HepG2 (cell line): ENCODE measurements at regions not wholly inside any gene's neighbourhood (a gene's known extent, or its start where the extent isn't known, plus 50 kb on each side); places are given as distances from the start of the nearest gene placed in this dataset.

Experiments
- HNRNPH1 ChIP-seq: fragments of 200-400 bp; formaldehyde crosslinking; optimal IDR thresholded peaks from 2 replicates; pipeline ENCODE3; 2017; ENCODE audit warnings: mild to moderate bottlenecking, low read depth, low read length
- LBX2 ChIP-seq: sonication (generic); formaldehyde crosslinking; IDR thresholded peaks from 2 replicates; pipeline ENCODE4 v1.5.0; 2020; ENCODE audit warnings: missing genetic modification reagents, mild to moderate bottlenecking, borderline replicate concordance
- PHF8 ChIP-seq: sonication (generic); formaldehyde crosslinking; IDR thresholded peaks from 2 replicates; pipeline ENCODE4 v1.5.0; 2020; ENCODE audit warnings: missing genetic modification reagents
- TSC22D2 ChIP-seq: sonication (generic); formaldehyde crosslinking; IDR thresholded peaks from 2 replicates; pipeline ENCODE4 v1.5.1; 2020; ENCODE audit warnings: missing genetic modification reagents, mild to moderate bottlenecking, borderline replicate concordance
- ZNF275 ChIP-seq: sonication (generic); formaldehyde crosslinking; IDR thresholded peaks from 2 replicates; pipeline ENCODE4 v1.8.0; 2022; ENCODE audit warnings: missing genetic modification reagents, mild to moderate bottlenecking, inconsistent platforms, borderline replicate concordance
- ZNF33A ChIP-seq: sonication (generic); formaldehyde crosslinking; IDR thresholded peaks from 2 replicates; pipeline ENCODE4 v1.5.1; 2020; ENCODE audit warnings: missing genetic modification reagents, mild to moderate bottlenecking, moderate library complexity, borderline replicate concordance
- ZNF83 ChIP-seq: sonication (generic); formaldehyde crosslinking; IDR thresholded peaks from 2 replicates; pipeline ENCODE4 v1.4.0; 2020; ENCODE audit warnings: missing genetic modification reagents, mild to moderate bottlenecking, borderline replicate concordance
- ZSCAN9 ChIP-seq: IDR thresholded peaks from 2 replicates; pipeline ENCODE4 v1.6.1; 2016; ENCODE audit warnings: borderline replicate concordance
- TF ChIP-seq, protein P1 (sequence below): sonication (generic); formaldehyde crosslinking; IDR thresholded peaks from one replicate; pipeline ENCODE4 v1.5.1; 2020; ENCODE audit warnings: mild to moderate bottlenecking, missing genetic modification reagents; ENCODE audit errors: not compliant biosample characterization

GRCh38 chr4:123505095-123506010 lies 108.8 kb downstream of the SPRY1 start (continued):
- TF ChIP-seq, protein P1, sequence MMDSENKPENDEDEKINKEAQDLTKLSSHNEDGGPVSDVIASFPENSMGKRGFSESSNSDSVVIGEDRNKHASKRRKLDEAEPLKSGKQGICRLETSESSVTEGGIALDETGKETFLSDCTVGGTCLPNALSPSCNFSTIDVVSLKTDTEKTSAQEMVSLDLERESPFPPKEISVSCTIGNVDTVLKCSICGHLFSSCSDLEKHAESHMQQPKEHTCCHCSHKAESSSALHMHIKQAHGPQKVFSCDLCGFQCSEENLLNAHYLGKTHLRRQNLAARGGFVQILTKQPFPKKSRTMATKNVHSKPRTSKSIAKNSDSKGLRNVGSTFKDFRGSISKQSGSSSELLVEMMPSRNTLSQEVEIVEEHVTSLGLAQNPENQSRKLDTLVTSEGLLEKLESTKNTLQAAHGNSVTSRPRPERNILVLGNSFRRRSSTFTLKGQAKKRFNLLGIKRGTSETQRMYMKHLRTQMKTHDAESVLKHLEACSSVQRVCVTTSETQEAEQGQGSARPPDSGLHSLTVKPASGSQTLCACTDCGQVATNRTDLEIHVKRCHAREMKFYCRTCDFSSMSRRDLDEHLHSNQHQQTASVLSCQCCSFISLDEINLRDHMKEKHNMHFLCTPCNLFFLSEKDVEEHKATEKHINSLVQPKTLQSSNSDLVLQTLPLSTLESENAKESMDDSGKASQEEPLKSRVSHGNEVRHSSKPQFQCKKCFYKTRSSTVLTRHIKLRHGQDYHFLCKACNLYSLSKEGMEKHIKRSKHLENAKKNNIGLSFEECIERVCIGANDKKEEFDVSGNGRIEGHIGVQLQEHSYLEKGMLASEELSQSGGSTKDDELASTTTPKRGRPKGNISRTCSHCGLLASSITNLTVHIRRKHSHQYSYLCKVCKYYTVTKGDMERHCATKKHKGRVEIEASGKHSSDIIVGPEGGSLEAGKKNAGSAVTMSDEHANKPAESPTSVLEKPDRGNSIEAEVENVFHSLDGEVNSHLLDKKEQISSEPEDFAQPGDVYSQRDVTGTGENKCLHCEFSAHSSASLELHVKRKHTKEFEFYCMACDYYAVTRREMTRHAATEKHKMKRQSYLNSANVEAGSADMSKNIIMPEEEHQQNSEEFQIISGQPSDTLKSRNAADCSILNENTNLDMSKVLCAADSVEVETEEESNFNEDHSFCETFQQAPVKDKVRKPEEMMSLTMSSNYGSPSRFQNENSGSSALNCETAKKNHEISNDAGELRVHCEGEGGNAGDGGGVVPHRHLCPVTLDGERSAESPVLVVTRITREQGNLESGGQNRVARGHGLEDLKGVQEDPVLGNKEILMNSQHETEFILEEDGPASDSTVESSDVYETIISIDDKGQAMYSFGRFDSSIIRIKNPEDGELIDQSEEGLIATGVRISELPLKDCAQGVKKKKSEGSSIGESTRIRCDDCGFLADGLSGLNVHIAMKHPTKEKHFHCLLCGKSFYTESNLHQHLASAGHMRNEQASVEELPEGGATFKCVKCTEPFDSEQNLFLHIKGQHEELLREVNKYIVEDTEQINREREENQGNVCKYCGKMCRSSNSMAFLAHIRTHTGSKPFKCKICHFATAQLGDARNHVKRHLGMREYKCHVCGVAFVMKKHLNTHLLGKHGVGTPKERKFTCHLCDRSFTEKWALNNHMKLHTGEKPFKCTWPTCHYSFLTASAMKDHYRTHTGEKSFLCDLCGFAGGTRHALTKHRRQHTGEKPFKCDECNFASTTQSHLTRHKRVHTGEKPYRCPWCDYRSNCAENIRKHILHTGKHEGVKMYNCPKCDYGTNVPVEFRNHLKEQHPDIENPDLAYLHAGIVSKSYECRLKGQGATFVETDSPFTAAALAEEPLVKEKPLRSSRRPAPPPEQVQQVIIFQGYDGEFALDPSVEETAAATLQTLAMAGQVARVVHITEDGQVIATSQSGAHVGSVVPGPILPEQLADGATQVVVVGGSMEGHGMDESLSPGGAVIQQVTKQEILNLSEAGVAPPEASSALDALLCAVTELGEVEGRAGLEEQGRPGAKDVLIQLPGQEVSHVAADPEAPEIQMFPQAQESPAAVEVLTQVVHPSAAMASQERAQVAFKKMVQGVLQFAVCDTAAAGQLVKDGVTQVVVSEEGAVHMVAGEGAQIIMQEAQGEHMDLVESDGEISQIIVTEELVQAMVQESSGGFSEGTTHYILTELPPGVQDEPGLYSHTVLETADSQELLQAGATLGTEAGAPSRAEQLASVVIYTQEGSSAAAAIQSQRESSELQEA = peak; percentile 54
- TF ChIP-seq ZNF83 (CRISPR knock-in tag) (no peak), HNRNPH1 (no peak), PHF8 (CRISPR knock-in tag) (peak; percentile 59; the same call in 1 of the 2 replicates), ZNF275 (CRISPR knock-in tag) (no peak), TSC22D2 (peak; percentile 43; the same call in 1 of the 2 replicates), ZNF33A (CRISPR knock-in tag) (no peak), ZSCAN9 (CRISPR knock-in tag) (peak; percentile 56; the same call in 1 of the 2 replicates), LBX2 (CRISPR knock-in tag) (0 out of 2 replicates have a peak, but pooled peaks have one; percentile 52)
